H1 (cell line): ENCODE measurements at regions not wholly inside any gene's neighbourhood (a gene's known extent, or its start where the extent isn't known, plus 50 kb on each side); places are given as distances from the start of the nearest gene placed in this dataset.

Experiments used
- BACH1 ChIP-seq: IDR thresholded peaks from 2 replicates; pipeline ENCODE4 v1.6.1; 2012; ENCODE audit warnings: low read length, improper control_type of control experiment
- CHD2 ChIP-seq: IDR thresholded peaks from 2 replicates; pipeline ENCODE4 v1.6.1; 2012; ENCODE audit warnings: low read length, improper control_type of control experiment
- CTCF ChIP-seq, 3 experiments: IDR thresholded peaks; 1 replicate in 2 of 3; 2 replicates in 1 of 3; pipeline versions ENCODE4 v1.5.1 to v1.6.1; 2011; ENCODE audit warnings: low read length in 3 of 3, mild to moderate bottlenecking in 3 of 3, inconsistent platforms in 2 of 3, low read depth in 1 of 3, moderate library complexity in 1 of 3; ENCODE audit not compliant: insufficient read depth in 1 of 3; ENCODE audit errors: control extremely low read depth in 1 of 3
- MAFK ChIP-seq: IDR thresholded peaks from 2 replicates; pipeline ENCODE4 v1.6.1; 2012; ENCODE audit warnings: low read depth, mild to moderate bottlenecking, improper control_type of control experiment, low read length
- RAD21 ChIP-seq, 2 experiments: IDR thresholded peaks in 1 of 2; conservative IDR thresholded peaks in 1 of 2; 2 replicates each; pipeline ENCODE4 v1.6.1; 2011; ENCODE audit warnings: low read depth in 2 of 2, low read length in 2 of 2, improper control_type of control experiment in 1 of 2, inconsistent platforms in 1 of 2, mild to moderate bottlenecking in 1 of 2, moderate library complexity in 1 of 2
- SIN3A ChIP-seq, 2 experiments: IDR thresholded peaks in 1 of 2; conservative IDR thresholded peaks in 1 of 2; 2 replicates each; pipeline ENCODE4 v1.6.1; 2011 to 2012; ENCODE audit warnings: low read length in 2 of 2, improper control_type of control experiment in 1 of 2, low read depth in 1 of 2, mild to moderate bottlenecking in 1 of 2
- USF2 ChIP-seq: IDR thresholded peaks from 2 replicates; pipeline ENCODE4 v1.6.1; 2011; ENCODE audit warnings: low read length, improper control_type of control experiment
- TF ChIP-seq, protein P1 (sequence below): IDR thresholded peaks from 2 replicates; pipeline ENCODE4 v1.6.1; 2012; ENCODE audit warnings: low read length, inconsistent platforms

DNA sequence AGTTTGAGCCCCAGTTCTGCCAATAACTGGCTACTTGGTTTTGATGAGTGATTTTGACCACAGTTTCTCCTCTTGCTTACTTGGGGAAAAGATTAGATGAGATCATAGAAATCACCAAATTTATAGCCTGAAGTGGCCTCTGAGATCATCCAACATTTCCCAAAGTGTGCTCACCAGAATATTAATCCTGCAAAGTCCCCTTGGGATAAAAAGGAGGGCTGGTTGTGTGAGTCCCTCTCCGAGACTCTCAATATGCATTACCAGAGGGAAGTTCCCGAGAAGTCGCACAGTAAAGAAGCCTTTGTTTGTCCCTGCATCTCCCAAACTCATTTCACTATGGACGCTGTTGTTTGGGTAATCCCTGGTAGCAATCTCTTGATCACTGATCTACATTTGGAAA, 88.4 kb upstream of the ADRA1B start:
- no peak for TF ChIP-seq CTCF (IDR thresholded peaks at IDR 0.05; ENCODE audit: control extremely low read depth in 1 of 3, insufficient read depth in 1 of 3, low read depth in 1 of 3, low read length in 3 of 3)
- TF ChIP-seq SIN3A (conservative IDR thresholded peaks at IDR 0.05 in 1 of 2, IDR thresholded peaks at IDR 0.05 in 1 of 2; ENCODE audit: low read depth in 1 of 2, low read length in 2 of 2): no peak
- TF ChIP-seq BACH1: no peak
- no peak for TF ChIP-seq RAD21 (IDR thresholded peaks at IDR 0.05 in 1 of 2, conservative IDR thresholded peaks at IDR 0.05 in 1 of 2; ENCODE audit: low read depth in 2 of 2, low read length in 2 of 2)
- TF ChIP-seq MAFK: no peak
- TF ChIP-seq, protein P1, sequence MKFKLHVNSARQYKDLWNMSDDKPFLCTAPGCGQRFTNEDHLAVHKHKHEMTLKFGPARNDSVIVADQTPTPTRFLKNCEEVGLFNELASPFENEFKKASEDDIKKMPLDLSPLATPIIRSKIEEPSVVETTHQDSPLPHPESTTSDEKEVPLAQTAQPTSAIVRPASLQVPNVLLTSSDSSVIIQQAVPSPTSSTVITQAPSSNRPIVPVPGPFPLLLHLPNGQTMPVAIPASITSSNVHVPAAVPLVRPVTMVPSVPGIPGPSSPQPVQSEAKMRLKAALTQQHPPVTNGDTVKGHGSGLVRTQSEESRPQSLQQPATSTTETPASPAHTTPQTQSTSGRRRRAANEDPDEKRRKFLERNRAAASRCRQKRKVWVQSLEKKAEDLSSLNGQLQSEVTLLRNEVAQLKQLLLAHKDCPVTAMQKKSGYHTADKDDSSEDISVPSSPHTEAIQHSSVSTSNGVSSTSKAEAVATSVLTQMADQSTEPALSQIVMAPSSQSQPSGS: no peak
- TF ChIP-seq USF2: no peak
- TF ChIP-seq CHD2: no peak
